T-helper 2 cell treated with Interferon-gamma antibody and Interleukin-4, amounts not matched to agents 5 μg/mL and 100 μg/mL, for 36 hours (primary cell): ENCODE measurements at regions not wholly inside any gene's neighbourhood (a gene's known extent, or its start where the extent isn't known, plus 50 kb on each side); places are given as distances from the start of the nearest gene placed in this dataset.

Experiments
- DNase-seq: peaks from one replicate; pipeline ENCODE4 v3.0.0; 2021; ENCODE audit warnings: low spot score
- H3K27ac Mint-ChIP-seq: one replicate; pipeline ENCODE4 v1.8.0; 2021; ENCODE audit warnings: mild to moderate bottlenecking, mixed read lengths
- H3K27me3 Mint-ChIP-seq: one replicate; pipeline ENCODE4 v1.8.0; 2021; ENCODE audit warnings: low read depth, mixed read lengths
- H3K36me3 Mint-ChIP-seq: one replicate; pipeline ENCODE4 v1.8.0; 2021; ENCODE audit warnings: low read depth, mixed read lengths
- H3K4me1 Mint-ChIP-seq: one replicate; pipeline ENCODE4 v1.8.0; 2021; ENCODE audit warnings: low read depth, mixed read lengths
- H3K4me3 Mint-ChIP-seq: one replicate; pipeline ENCODE4 v1.8.0; 2022; ENCODE audit warnings: mild to moderate bottlenecking, moderate library complexity, mixed read lengths
- H3K9me3 Mint-ChIP-seq: one replicate; pipeline ENCODE4 v1.8.0; 2021; ENCODE audit warnings: mixed read lengths

GRCh38 chr2:117718048-117718447 is 96.4 kb upstream of the DDX18 start:
- peaks cover 7% of the 10 kb centered on the region for H3K4me1 Mint-ChIP-seq
- DNase-seq: no peak
- H3K4me3 Mint-ChIP-seq: no peak overlapping the region
- no peaks in the 10 kb centered on the region for H3K27me3 Mint-ChIP-seq
- no peaks in the 10 kb centered on the region for H3K9me3 Mint-ChIP-seq
- no peak overlapping the region for H3K27ac Mint-ChIP-seq
- H3K36me3 Mint-ChIP-seq: no peaks in the 10 kb centered on the region

GRCh38 chr2:117720765-117721164 is 93.7 kb upstream of the DDX18 start:
- H3K27me3 Mint-ChIP-seq: no peaks in the 10 kb centered on the region
- no peak for DNase-seq
- H3K36me3 Mint-ChIP-seq: no peaks in the 10 kb centered on the region
- no peak overlapping the region for H3K27ac Mint-ChIP-seq
- no peak overlapping the region for H3K4me3 Mint-ChIP-seq
- no peaks in the 10 kb centered on the region for H3K9me3 Mint-ChIP-seq
- H3K4me1 Mint-ChIP-seq: peaks cover 7% of the 10 kb centered on the region

GRCh38 chr2:117723483-117723882 is 91.0 kb upstream of the DDX18 start:
- H3K4me3 Mint-ChIP-seq: no peak overlapping the region
- H3K27ac Mint-ChIP-seq: no peak overlapping the region
- no peaks in the 10 kb centered on the region for H3K9me3 Mint-ChIP-seq
- peaks cover 7% of the 10 kb centered on the region for H3K4me1 Mint-ChIP-seq
- H3K27me3 Mint-ChIP-seq: no peaks in the 10 kb centered on the region
- no peaks in the 10 kb centered on the region for H3K36me3 Mint-ChIP-seq
- no peak for DNase-seq

GRCh38 chr2:117723888-117724434 is 90.5 kb upstream of the DDX18 start:
- Mint-ChIP-seq H3K9me3 (no peaks in the 10 kb centered on the region), H3K4me1 (peaks cover 7% of the 10 kb centered on the region), H3K4me3 (no peak overlapping the region), H3K27me3 (no peaks in the 10 kb centered on the region), H3K36me3 (no peaks in the 10 kb centered on the region), H3K27ac (no peak overlapping the region)
- no peak for DNase-seq

- H3K27ac Mint-ChIP-seq: no peak overlapping the region
- DNase-seq: no peak
- no peaks in the 10 kb centered on the region for H3K36me3 Mint-ChIP-seq
- H3K4me1 Mint-ChIP-seq: peaks cover 7% of the 10 kb centered on the region
- no peak overlapping the region for H3K4me3 Mint-ChIP-seq
- no peaks in the 10 kb centered on the region for H3K9me3 Mint-ChIP-seq
- no peaks in the 10 kb centered on the region for H3K27me3 Mint-ChIP-seq
These were observed 87.7 kb upstream of the DDX18 start for GRCh38 chr2:117726747-117727146.

GRCh38 chr2:117737846-117738245 is 76.6 kb upstream of the DDX18 start:
- no peaks in the 10 kb centered on the region for H3K36me3 Mint-ChIP-seq
- H3K27ac Mint-ChIP-seq: no peak overlapping the region
- H3K9me3 Mint-ChIP-seq: no peaks in the 10 kb centered on the region
- H3K4me3 Mint-ChIP-seq: no peak overlapping the region
- DNase-seq: no peak
- no peaks in the 10 kb centered on the region for H3K4me1 Mint-ChIP-seq
- H3K27me3 Mint-ChIP-seq: peaks cover 2% of the 10 kb centered on the region

GRCh38 chr2:117738991-117739839 is 75.3 kb upstream of the DDX18 start:
- Mint-ChIP-seq H3K27ac (no peak overlapping the region), H3K27me3 (peaks cover 2% of the 10 kb centered on the region), H3K9me3 (no peaks in the 10 kb centered on the region), H3K36me3 (no peaks in the 10 kb centered on the region), H3K4me1 (no peaks in the 10 kb centered on the region), H3K4me3 (no peak overlapping the region)
- no peak for DNase-seq

GRCh38 chr2:117745537-117745936 is 69.0 kb upstream of the DDX18 start:
- Mint-ChIP-seq H3K9me3 (no peaks in the 10 kb centered on the region), H3K4me3 (no peak overlapping the region), H3K36me3 (no peaks in the 10 kb centered on the region), H3K27ac (no peak overlapping the region), H3K27me3 (peaks cover 2% of the 10 kb centered on the region), H3K4me1 (no peaks in the 10 kb centered on the region)
- DNase-seq: no peak

- H3K36me3 Mint-ChIP-seq: no peaks in the 10 kb centered on the region
- no peaks in the 10 kb centered on the region for H3K9me3 Mint-ChIP-seq
- H3K27me3 Mint-ChIP-seq: no peaks in the 10 kb centered on the region
- H3K4me3 Mint-ChIP-seq: no peak overlapping the region
- H3K4me1 Mint-ChIP-seq: no peaks in the 10 kb centered on the region
- H3K27ac Mint-ChIP-seq: no peak overlapping the region
- DNase-seq: no peak
These were observed 58.7 kb upstream of the DDX18 start for GRCh38 chr2:117755768-117756167.

- no peak for DNase-seq
- Mint-ChIP-seq H3K4me1 (no peaks in the 10 kb centered on the region), H3K9me3 (no peaks in the 10 kb centered on the region), H3K36me3 (no peaks in the 10 kb centered on the region), H3K27me3 (no peaks in the 10 kb centered on the region), H3K27ac (no peak overlapping the region), H3K4me3 (no peak overlapping the region)
These were observed 53.6 kb upstream of the DDX18 start for GRCh38 chr2:117760916-117761315.

- Mint-ChIP-seq H3K4me3 (no peak overlapping the region), H3K27ac (no peak overlapping the region), H3K4me1 (no peaks in the 10 kb centered on the region), H3K36me3 (no peaks in the 10 kb centered on the region), H3K27me3 (no peaks in the 10 kb centered on the region), H3K9me3 (no peaks in the 10 kb centered on the region)
- DNase-seq: no peak
These were observed 52.0 kb upstream of the DDX18 start for GRCh38 chr2:117762454-117762853.

- Mint-ChIP-seq H3K36me3 (no peaks in the 10 kb centered on the region), H3K9me3 (no peaks in the 10 kb centered on the region), H3K4me3 (no peak overlapping the region), H3K27ac (no peak overlapping the region), H3K4me1 (no peaks in the 10 kb centered on the region), H3K27me3 (no peaks in the 10 kb centered on the region)
- no peak for DNase-seq
These were observed 50.7 kb upstream of the DDX18 start for GRCh38 chr2:117763804-117764203.
